GM12892 (cell line): ENCODE measurements at regions not wholly inside any gene's neighbourhood (a gene's known extent, or its start where the extent isn't known, plus 50 kb on each side); places are given as distances from the start of the nearest gene placed in this dataset.

Source experiments
- POLR2A ChIP-seq: IDR thresholded peaks from 2 replicates; pipeline ENCODE4 v1.6.1; 2011; ENCODE audit warnings: low read depth, low read length, control low read depth
- POLR2AphosphoS5 ChIP-seq: IDR thresholded peaks from 2 replicates; pipeline ENCODE4 v1.6.1; 2011; ENCODE audit warnings: low read depth, low read length, control low read depth
- TAF1 ChIP-seq: IDR thresholded peaks from 2 replicates; pipeline ENCODE4 v1.6.1; 2011; ENCODE audit warnings: low read depth, mild to moderate bottlenecking, control low read depth, low read length, borderline replicate concordance

- TF ChIP-seq POLR2A (no peak), POLR2AphosphoS5 (no peak), TAF1 (no peak)
Measured at GRCh38 chr4:125940426-125940825, 625.7 kb downstream of the FAT4 start.
